ENCODE measurements at regions not wholly inside any gene's neighbourhood (a gene's known extent, or its start where the extent isn't known, plus 50 kb on each side); places are given as distances from the start of the nearest gene placed in this dataset.

GRCh38 chr1:188050250-188050649 is 1221.5 kb downstream of the PLA2G4A start:
- no peak overlapping the region for H3K4me3 ChIP-seq (ENCODE audit: low read length)
- no peaks in the 10 kb centered on the region for H3K9me3 ChIP-seq (replicated peaks; ENCODE audit: insufficient read depth, low read length)
- no peaks in the 10 kb centered on the region for H3K4me1 ChIP-seq (ENCODE audit: low read length)
- no peak overlapping the region for H2AFZ ChIP-seq (ENCODE audit: low read length)
- no peaks in the 10 kb centered on the region for H3K79me2 ChIP-seq (ENCODE audit: low read length)
- TF ChIP-seq CTCF (IDR thresholded peaks at IDR 0.05; ENCODE audit: low read length): no peak
- no peak for TF ChIP-seq EZH2 (optimal IDR thresholded peaks at IDR 0.05; ENCODE audit: low read depth, low read length)
- no peak for TF ChIP-seq EZH2phosphoT487 (IDR thresholded peaks at IDR 0.05; ENCODE audit: low read length)
- no peaks in the 10 kb centered on the region for H3F3A ChIP-seq (ENCODE audit: insufficient read depth, low read length)
- H3K4me2 ChIP-seq (ENCODE audit: low read depth, low read length): no peak overlapping the region
- no peaks in the 10 kb centered on the region for H4K20me1 ChIP-seq (ENCODE audit: insufficient read depth, low read length)
- no peak for DNase-seq
- H3K27me3 ChIP-seq (replicated peaks; ENCODE audit: insufficient read depth, low read length): no peaks in the 10 kb centered on the region
- H3K27ac ChIP-seq (ENCODE audit: low read length): no peak overlapping the region
- H3K9ac ChIP-seq (ENCODE audit: low read length): no peak overlapping the region
- H3K36me3 ChIP-seq (replicated peaks; ENCODE audit: insufficient read depth, low read length): no peaks in the 10 kb centered on the region
- no peaks in the 10 kb centered on the region for H3K9me2 ChIP-seq (replicated peaks; ENCODE audit: insufficient read depth, low read length)

- no peaks in the 10 kb centered on the region for H3K36me3 ChIP-seq (replicated peaks; ENCODE audit: insufficient read depth, low read length)
- no peaks in the 10 kb centered on the region for H3K79me2 ChIP-seq (ENCODE audit: low read length)
- no peak overlapping the region for H3K4me2 ChIP-seq (ENCODE audit: low read depth, low read length)
- no peak overlapping the region for H3K4me3 ChIP-seq (ENCODE audit: low read length)
- H3K4me1 ChIP-seq (ENCODE audit: low read length): no peaks in the 10 kb centered on the region
- H3K27me3 ChIP-seq (replicated peaks; ENCODE audit: insufficient read depth, low read length): no peaks in the 10 kb centered on the region
- no peak overlapping the region for H3K9ac ChIP-seq (ENCODE audit: low read length)
- H3K9me2 ChIP-seq (replicated peaks; ENCODE audit: insufficient read depth, low read length): no peaks in the 10 kb centered on the region
- no peaks in the 10 kb centered on the region for H3K9me3 ChIP-seq (replicated peaks; ENCODE audit: insufficient read depth, low read length)
- H2AFZ ChIP-seq (ENCODE audit: low read length): no peak overlapping the region
- H3F3A ChIP-seq (ENCODE audit: insufficient read depth, low read length): no peaks in the 10 kb centered on the region
- H4K20me1 ChIP-seq (ENCODE audit: insufficient read depth, low read length): no peaks in the 10 kb centered on the region
- no peak for TF ChIP-seq EZH2 (optimal IDR thresholded peaks at IDR 0.05; ENCODE audit: low read depth, low read length)
- TF ChIP-seq EZH2phosphoT487 (IDR thresholded peaks at IDR 0.05; ENCODE audit: low read length): no peak
- no peak for TF ChIP-seq CTCF (IDR thresholded peaks at IDR 0.05; ENCODE audit: low read length)
- no peak overlapping the region for H3K27ac ChIP-seq (ENCODE audit: low read length)
- no peak for DNase-seq
These were observed 1227.3 kb downstream of the PLA2G4A start for GRCh38 chr1:188056011-188056410.

DNA sequence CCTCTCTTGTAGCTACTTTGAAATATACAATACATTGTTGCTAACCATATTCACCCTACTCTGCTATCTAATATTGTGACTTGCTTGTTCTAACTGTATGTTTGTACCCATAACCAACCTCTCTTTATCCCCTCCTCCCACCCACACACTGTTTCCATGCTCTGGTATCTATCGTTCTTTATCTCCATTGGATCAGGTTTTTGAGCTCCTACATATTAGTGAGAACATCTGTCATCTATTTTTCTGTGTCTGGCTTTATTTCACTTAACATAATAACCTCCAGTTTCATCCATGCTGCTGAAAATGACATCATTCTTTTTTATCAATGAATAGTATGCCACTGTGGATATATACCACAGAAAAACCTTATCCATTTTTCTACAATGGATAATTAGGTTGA is 1230.1 kb downstream of the PLA2G4A start:
- no peaks in the 10 kb centered on the region for H3K79me2 ChIP-seq (ENCODE audit: low read length)
- H3K4me1 ChIP-seq (ENCODE audit: low read length): no peaks in the 10 kb centered on the region
- TF ChIP-seq CTCF (IDR thresholded peaks at IDR 0.05; ENCODE audit: low read length): no peak
- TF ChIP-seq EZH2phosphoT487 (IDR thresholded peaks at IDR 0.05; ENCODE audit: low read length): no peak
- no peak for TF ChIP-seq EZH2 (optimal IDR thresholded peaks at IDR 0.05; ENCODE audit: low read depth, low read length)
- no peak overlapping the region for H3K9ac ChIP-seq (ENCODE audit: low read length)
- H3K9me2 ChIP-seq (replicated peaks; ENCODE audit: insufficient read depth, low read length): no peaks in the 10 kb centered on the region
- no peak overlapping the region for H3K4me2 ChIP-seq (ENCODE audit: low read depth, low read length)
- H2AFZ ChIP-seq (ENCODE audit: low read length): no peak overlapping the region
- H3K27ac ChIP-seq (ENCODE audit: low read length): no peak overlapping the region
- no peak for DNase-seq
- no peaks in the 10 kb centered on the region for H3K27me3 ChIP-seq (replicated peaks; ENCODE audit: insufficient read depth, low read length)
- H3K4me3 ChIP-seq (ENCODE audit: low read length): no peak overlapping the region
- no peaks in the 10 kb centered on the region for H4K20me1 ChIP-seq (ENCODE audit: insufficient read depth, low read length)
- H3F3A ChIP-seq (ENCODE audit: insufficient read depth, low read length): no peaks in the 10 kb centered on the region
- no peaks in the 10 kb centered on the region for H3K36me3 ChIP-seq (replicated peaks; ENCODE audit: insufficient read depth, low read length)
- no peaks in the 10 kb centered on the region for H3K9me3 ChIP-seq (replicated peaks; ENCODE audit: insufficient read depth, low read length)

Measured in MM.1S (cell line).